Colonic mucosa (tissue), 4 donors: ENCODE measurements at regions not wholly inside any gene's neighbourhood (a gene's known extent, or its start where the extent isn't known, plus 50 kb on each side); places are given as distances from the start of the nearest gene placed in this dataset.

ENCODE experiments used
- DNase-seq: peaks from one replicate; pipeline ENCODE4 v3.0.0-alpha.2; 2020
- H3K27ac ChIP-seq: fragments of 200-600 bp; one replicate; pipeline ENCODE4 v1.8.0; 2021
- H3K27me3 ChIP-seq: fragments of 200-600 bp; one replicate; pipeline ENCODE4 v1.8.0; 2021
- H3K36me3 ChIP-seq: fragments of 200-600 bp; one replicate; pipeline ENCODE4 v1.8.0; 2021
- H3K4me1 ChIP-seq: fragments of 200-600 bp; one replicate; pipeline ENCODE4 v1.8.0; 2021; ENCODE audit warnings: mild to moderate bottlenecking
- H3K4me3 ChIP-seq: fragments of 200-600 bp; one replicate; pipeline ENCODE4 v1.8.0; 2021
- H3K9ac ChIP-seq, 2 donors: one replicate each; pipeline ENCODE4 v1.7.0; 2013; ENCODE audit warnings: control low read depth in 2 of 2, low read depth in 2 of 2, low read length in 2 of 2
- H3K9me3 ChIP-seq: fragments of 200-600 bp; one replicate; pipeline ENCODE4 v1.8.0; 2021
- CTCF ChIP-seq: fragments of 200-600 bp; IDR thresholded peaks from one replicate; pipeline ENCODE4 v1.8.0; 2022; ENCODE audit warnings: antibody characterized with exemption, mild to moderate bottlenecking
- intact Hi-C: fragments of 100-400 bp; cut with DNase I; formaldehyde crosslinking; loops from one replicate; pipeline ENCODE4 v1.14.1; 2022
- donor health status: healthy.
- donor health status: DM: no; HTN: no; CAD: no.
- donor health status: DM: no; HTN: no; CAD: no.

GRCh38 chr12:30507576-30507975, 188.1 kb downstream of the IPO8 start:
- Histone ChIP-seq H3K4me3 (no peak overlapping the region), H3K36me3 (no peaks in the 10 kb centered on the region), H3K27ac (no peak overlapping the region), H3K9me3 (no peaks in the 10 kb centered on the region), H3K4me1 (no peaks in the 10 kb centered on the region), H3K27me3 (no peaks in the 10 kb centered on the region), H3K9ac (no peak overlapping the region)
- no peak for TF ChIP-seq CTCF
- intact Hi-C loops, result no loop called here
- DNase-seq, result no peak

- H3K9ac ChIP-seq, result no peak overlapping the region
- H3K9me3 ChIP-seq, result no peaks in the 10 kb centered on the region
- H3K27me3 ChIP-seq, result no peaks in the 10 kb centered on the region
- intact Hi-C loops, result no loop called here
- no peak for TF ChIP-seq CTCF
- H3K4me3 ChIP-seq, result no peak overlapping the region
- no peak for DNase-seq
- H3K4me1 ChIP-seq, result no peaks in the 10 kb centered on the region
- H3K36me3 ChIP-seq, result no peaks in the 10 kb centered on the region
- no peak overlapping the region for H3K27ac ChIP-seq
Observed at GRCh38 chr12:30506411-30506810, 189.3 kb downstream of the IPO8 start.

- TF ChIP-seq CTCF, result no peak
- Histone ChIP-seq H3K4me3 (no peak overlapping the region), H3K27ac (no peak overlapping the region), H3K9ac (no peak overlapping the region), H3K36me3 (no peaks in the 10 kb centered on the region), H3K4me1 (no peaks in the 10 kb centered on the region), H3K9me3 (no peaks in the 10 kb centered on the region), H3K27me3 (no peaks in the 10 kb centered on the region)
- intact Hi-C loops, result no loop called here
- no peak for DNase-seq
Observed at GRCh38 chr12:30501718-30502117, 194.0 kb downstream of the IPO8 start.

- H3K27ac ChIP-seq, result no peak overlapping the region
- TF ChIP-seq CTCF, result no peak
- H3K4me1 ChIP-seq, result no peaks in the 10 kb centered on the region
- no peak overlapping the region for H3K9ac ChIP-seq
- DNase-seq, result no peak
- no peaks in the 10 kb centered on the region for H3K36me3 ChIP-seq
- no peak overlapping the region for H3K4me3 ChIP-seq
- intact Hi-C loops, result no loop called here
- H3K27me3 ChIP-seq, result no peaks in the 10 kb centered on the region
- H3K9me3 ChIP-seq, result no peaks in the 10 kb centered on the region
Observed at GRCh38 chr12:30500532-30500931, 195.1 kb downstream of the IPO8 start.

- no peak for DNase-seq
- Histone ChIP-seq H3K27me3 (no peaks in the 10 kb centered on the region), H3K4me1 (no peaks in the 10 kb centered on the region), H3K9ac (no peak overlapping the region), H3K36me3 (no peaks in the 10 kb centered on the region), H3K27ac (no peak overlapping the region), H3K4me3 (no peak overlapping the region), H3K9me3 (no peaks in the 10 kb centered on the region)
- intact Hi-C loops, result no loop called here
- TF ChIP-seq CTCF, result no peak
Observed at GRCh38 chr12:30485230-30485890, 210.3 kb downstream of the IPO8 start.
